ENCODE measurements at regions not wholly inside any gene's neighbourhood (a gene's known extent, or its start where the extent isn't known, plus 50 kb on each side); places are given as distances from the start of the nearest gene placed in this dataset.

DNA sequence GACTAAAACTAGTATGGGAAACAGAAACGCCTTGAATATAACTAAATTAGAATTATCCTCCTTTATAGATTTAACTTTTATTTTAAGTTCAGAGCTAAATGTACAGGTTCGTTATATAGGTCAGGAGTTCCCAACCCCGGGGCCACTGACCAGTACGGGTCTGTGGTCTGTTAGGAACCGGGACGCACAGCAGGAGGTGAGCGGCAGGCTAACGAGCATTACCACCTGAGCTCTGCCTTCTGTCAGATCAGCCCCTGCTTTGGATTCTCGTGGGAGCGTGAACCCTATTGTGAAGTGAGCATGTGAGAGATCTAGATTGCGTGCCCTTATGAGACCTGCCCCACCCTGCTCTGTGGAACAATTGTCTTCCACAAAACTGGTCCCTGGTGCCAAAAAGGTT lies 51.0 kb downstream of the FAT4 start:
- DNase-seq, result no peak

GRCh38 chr4:125368146-125368545 lies 53.4 kb downstream of the FAT4 start:
- DNase-seq, result peak; percentile 37

- DNase-seq, result peak; percentile 61
Measured at GRCh38 chr4:125368671-125369081, 53.9 kb downstream of the FAT4 start.

DNA sequence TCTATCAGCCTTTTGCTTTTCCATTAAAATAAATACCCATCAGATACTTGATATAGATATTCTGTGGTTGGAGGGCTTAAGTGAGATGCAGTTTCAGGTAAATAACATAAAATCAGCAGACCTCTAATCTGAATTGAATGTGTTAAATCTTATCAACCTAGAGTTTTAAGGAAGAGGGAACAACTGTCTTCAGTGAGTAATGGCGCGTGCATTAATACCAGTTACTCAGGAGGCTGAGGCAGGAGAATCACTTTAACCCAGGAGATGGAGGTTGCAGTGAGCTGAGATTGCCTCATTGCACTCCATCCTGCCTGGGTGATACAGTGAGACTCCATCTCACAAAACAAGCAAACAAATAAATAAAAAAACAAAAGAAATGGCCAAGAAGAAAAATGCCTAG lies 54.3 kb downstream of the FAT4 start:
- DNase-seq, result no peak

- DNase-seq, result no peak
Measured at GRCh38 chr4:125370478-125370877, 55.7 kb downstream of the FAT4 start.

DNA sequence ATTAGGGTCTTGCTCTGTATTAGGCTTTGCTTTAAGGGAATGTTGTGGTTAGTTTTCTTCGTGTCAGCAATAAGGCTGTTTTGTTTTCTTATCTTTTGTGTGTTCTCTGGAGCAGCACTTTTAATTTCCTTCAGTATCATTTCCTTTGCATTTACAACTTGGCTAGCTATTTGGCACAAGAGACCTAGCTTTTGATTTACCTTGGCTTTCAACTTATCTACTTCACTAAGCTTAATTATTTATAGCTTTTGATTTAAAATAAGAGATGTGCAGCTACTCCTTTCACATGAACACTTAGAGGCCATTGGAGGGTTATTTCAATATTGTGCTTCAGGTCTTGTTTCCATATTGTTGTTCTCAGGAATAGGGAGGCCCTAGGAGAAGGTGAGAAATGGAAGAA lies 68.2 kb downstream of the FAT4 start:
- no peak for DNase-seq

GRCh38 chr4:125387770-125388169 lies 73.0 kb downstream of the FAT4 start:
- DNase-seq, result no peak

DNA sequence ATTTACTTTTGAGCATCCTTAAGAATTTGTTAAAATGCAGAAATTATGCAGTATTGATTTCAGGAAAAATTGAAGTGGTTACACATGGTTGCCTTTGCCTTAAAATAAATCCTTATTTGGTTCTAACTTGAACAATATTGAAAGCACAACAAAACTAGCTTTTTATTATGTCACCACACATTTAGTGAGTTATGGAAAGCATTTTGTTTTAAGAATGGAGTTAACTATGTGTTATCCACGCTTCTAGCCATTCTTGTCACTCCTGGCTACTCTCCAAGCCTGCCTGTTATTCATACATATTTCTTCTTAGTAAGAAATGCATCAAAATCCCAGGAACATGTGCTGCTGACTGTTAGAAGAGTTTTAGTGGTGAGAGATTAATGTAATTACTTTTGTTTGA lies 73.9 kb downstream of the FAT4 start:
- DNase-seq, result peak; percentile 78

- peak; percentile 92 for DNase-seq
Measured at GRCh38 chr4:125389713-125390112, 75.0 kb downstream of the FAT4 start.

- peak; percentile 83 for DNase-seq
Measured at GRCh38 chr4:125390126-125390525, 75.4 kb downstream of the FAT4 start.

GRCh38 chr4:125390727-125391126 lies 76.0 kb downstream of the FAT4 start:
- DNase-seq, result no peak

DNA sequence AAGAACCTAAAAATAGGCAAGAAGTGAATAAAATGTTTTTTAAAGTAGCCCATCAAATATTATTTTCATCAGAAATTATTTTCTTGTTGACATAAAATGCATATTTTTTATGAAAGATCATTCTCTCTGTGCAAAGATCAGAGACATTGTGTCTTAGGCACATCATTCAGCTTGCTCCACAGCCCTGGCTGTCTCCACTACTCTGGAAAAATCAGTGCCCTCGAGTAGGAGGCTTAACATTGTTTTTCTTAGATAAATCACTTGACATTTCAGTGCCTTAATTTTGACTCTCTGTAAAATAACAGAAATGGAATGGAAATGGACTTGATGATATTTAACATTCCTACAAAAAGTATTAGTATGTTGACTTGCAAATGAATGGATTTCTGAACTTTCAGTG lies 77.9 kb downstream of the FAT4 start:
- no peak for DNase-seq

GRCh38 chr4:125393825-125394224 lies 79.1 kb downstream of the FAT4 start:
- no peak for DNase-seq

GRCh38 chr4:125397226-125397625 lies 82.5 kb downstream of the FAT4 start:
- no peak for DNase-seq

- no peak for DNase-seq
Measured at GRCh38 chr4:125398263-125399002, 83.7 kb downstream of the FAT4 start.

GRCh38 chr4:125400756-125401155 lies 86.0 kb downstream of the FAT4 start:
- DNase-seq, result no peak

DNA sequence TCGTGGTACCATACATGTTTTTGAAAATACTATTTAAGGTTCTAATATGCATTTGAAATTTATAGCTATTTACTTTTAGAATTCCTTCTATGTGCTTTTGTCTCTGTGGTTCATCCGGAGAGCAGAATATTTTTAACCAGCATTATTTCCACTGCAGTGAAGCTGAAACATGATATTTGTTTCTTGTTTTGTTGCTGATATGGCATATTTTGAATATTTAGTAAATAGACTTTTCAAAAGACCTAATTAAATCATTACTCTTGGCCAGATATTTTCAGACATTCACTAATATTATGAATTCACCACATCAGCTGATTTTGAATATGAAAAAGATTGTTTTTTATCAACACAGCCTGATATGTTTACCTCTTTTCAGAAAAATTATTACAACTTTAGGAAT lies 87.0 kb downstream of the FAT4 start:
- no peak for DNase-seq

DNA sequence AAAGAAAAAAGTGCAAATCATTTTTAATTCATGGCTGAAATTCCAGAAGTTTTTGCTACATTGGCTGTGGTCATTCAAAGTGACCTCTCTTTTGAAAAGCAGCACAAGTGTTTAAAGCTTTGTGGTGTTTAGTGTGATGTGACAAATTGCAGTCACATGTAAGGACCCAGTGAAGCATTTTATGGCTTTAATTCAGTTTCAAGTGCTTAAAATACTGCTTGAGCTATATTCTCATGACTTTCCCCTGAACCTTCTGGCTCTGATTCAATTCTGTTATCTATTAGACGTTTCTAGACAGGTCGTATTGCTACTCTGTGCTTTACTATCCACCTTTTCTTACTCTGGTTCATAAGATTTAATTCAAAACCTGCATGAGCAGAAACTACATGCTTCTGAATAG lies 105.8 kb downstream of the FAT4 start:
- no peak for DNase-seq

DNA sequence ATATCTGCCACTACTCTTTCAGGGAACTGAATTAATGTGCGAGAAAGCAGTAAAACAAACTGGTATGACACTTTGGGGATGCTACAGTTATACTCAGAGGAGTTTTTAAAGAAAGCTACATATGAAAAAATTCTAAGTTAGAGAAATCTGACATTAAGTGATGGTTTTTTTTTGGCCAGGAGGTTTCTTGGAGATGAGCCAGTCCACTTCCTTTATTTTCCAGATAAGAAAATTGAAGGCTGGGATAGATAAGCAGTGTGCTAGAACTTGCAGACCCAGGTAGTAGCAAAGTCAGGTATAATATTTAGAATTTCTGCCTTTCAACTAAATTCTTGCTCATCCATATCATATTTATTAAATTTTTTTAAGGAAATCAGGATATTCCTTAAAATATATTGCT lies 106.8 kb downstream of the FAT4 start:
- no peak for DNase-seq

- no peak for DNase-seq
Measured at GRCh38 chr4:125423124-125423523, 108.4 kb downstream of the FAT4 start.

DNA sequence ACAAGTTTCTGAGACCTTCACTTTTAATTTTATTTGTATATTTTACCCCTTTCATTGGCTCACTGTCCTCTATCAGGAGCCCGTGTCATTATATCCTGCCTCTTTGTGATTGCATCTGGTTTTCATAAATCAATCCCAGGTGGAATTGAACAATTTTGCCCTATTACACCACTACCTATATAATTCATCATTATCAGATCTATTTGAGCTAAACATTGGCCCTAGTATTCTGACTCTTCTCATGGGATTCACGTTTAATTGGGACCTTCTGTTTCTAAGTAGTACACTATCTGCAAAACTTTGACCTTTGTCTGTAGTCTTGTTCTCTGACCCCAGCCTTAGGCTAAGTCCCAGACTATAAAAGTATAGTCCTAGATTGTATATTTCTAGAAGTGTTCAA lies 114.1 kb downstream of the FAT4 start:
- no peak for DNase-seq

- DNase-seq, result no peak
Measured at GRCh38 chr4:125430086-125430485, 115.3 kb downstream of the FAT4 start.

GRCh38 chr4:125432078-125432477 lies 117.3 kb downstream of the FAT4 start:
- peak; percentile 6 for DNase-seq

- peak; percentile 31 for DNase-seq
Measured at GRCh38 chr4:125433453-125433852, 118.7 kb downstream of the FAT4 start.

GRCh38 chr4:125434136-125434535 lies 119.4 kb downstream of the FAT4 start:
- DNase-seq, result peak; percentile 3
